Left cardiac atrium (tissue), 4 donors: ENCODE measurements at regions not wholly inside any gene's neighbourhood (a gene's known extent, or its start where the extent isn't known, plus 50 kb on each side); places are given as distances from the start of the nearest gene placed in this dataset.
A peak's percentile ranks its signal among the peaks of the same experiment; 100 is the strongest.

Source experiments
- ATAC-seq, 2 donors: fragments of 200-7000 bp; cut with Tn5 transposase; one replicate each; pipeline ENCODE4 v1.9.1; 2020; ENCODE audit warnings: mild to moderate bottlenecking in 2 of 2, moderate library complexity in 2 of 2
- DNase-seq: peaks from one replicate; pipeline ENCODE4 v3.0.0-alpha.2; 2020
- intact Hi-C, 2 donors: fragments of 100-400 bp; cut with DNase I; formaldehyde crosslinking; loops; one replicate each; pipeline versions ENCODE4 v1.14.1 to v1.15.1; 2022 to 2023
- donor health status: DM: no; HTN: yes; CAD: no.
- donor health status: DM: no; HTN: yes; CAD: no; lungs with severe emphysema.
- donor health status: DM: yes; HTN: yes; CAD: no.
- donor health status: Dilated cardiomyopathy.

DNA sequence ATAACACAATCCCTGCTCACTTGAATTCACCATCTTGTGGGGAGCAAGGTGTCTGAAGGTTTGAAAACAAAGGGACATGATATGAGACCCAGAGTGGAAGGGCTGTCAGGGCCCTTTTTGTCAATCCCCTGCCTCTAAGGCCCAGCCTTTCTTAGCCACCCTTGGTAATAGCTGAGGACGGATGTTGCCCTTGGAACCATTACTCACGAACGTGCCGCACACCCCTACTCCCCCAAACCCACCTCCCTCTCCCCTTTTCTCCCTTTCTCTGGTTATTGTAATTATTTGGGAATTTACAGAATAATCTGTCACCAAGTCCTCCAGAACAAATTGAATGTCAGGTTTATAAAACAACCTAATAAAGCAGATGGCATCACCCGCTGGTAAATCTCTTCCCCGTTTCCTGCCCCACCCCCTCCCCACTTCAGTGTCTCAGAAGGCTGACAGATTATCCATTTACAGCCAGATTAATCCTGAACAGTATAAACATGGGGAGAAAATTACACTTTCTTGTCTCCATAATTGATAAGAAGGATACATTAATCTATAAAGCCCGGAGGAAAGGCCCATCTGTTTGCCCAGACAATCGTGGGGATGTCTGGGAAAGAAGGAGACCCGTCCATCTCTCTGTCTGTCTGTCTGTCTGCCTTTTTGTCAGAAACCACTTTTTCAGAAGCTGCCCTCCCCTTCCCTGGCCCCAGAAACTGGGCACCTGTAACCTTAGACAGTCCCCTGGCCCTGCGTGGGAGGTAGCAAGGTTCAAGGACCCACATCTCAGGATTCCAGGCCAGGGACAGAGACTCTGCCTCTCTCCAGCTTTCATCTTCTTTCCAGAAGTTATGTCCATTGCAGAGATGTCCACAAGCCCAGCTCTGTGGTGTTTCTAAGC lies 60.6 kb upstream of the CD34 start:
- intact Hi-C loops: no loop called here
- no peak for ATAC-seq
- no peak for DNase-seq

DNA sequence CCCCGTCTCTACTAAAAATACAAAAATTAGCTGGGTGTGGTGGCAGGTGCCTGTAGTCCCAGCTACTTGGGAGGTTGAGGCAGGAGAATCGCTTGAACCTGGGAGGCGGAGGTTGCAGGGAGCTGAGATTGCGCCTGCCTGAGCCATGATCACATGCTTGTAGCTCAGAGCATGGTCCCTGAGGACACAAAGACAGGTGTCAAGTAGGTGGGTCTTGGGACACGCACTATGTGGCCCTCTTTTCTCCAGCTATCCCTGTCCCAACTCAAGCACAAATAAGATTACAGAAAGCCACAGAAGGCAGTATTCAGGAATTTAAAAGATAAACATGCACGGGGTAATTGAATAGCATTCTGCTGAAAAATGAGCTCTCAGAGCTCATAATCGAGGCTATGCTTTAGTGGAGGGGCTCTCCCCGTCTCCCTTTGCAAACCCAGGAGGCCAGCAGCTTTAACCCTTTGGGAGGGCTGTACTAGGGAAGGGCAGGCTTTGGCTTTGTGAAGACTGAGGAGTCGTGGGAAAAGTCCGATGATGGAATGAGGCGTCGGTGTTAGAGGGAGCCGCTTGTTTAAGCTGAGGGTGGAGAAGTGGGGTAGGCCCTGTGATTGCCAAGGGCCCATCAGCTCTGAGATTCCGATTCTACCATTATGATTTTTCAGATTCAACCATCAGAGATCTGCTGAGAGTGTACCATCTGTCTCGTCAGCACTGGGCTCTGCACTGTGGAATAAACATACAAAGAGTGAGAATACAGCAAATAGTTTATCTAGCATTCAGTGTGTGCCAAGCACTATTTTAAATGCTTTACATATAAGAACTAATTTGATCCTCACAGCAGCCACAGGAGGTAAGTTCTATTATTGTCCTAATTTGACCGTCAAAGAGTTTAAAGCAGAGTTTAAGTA lies 59.7 kb upstream of the CD34 start:
- ATAC-seq (no peak), DNase-seq (no peak)

GRCh38 chr1:207969528-207969927 lies 58.6 kb upstream of the CD34 start:
- DNase-seq: no peak
- intact Hi-C loops: no loop called here
- ATAC-seq: no peak

More for the DNA sequence above, 59.7 kb upstream of the CD34 start:
- intact Hi-C loops: no loop called here

DNA sequence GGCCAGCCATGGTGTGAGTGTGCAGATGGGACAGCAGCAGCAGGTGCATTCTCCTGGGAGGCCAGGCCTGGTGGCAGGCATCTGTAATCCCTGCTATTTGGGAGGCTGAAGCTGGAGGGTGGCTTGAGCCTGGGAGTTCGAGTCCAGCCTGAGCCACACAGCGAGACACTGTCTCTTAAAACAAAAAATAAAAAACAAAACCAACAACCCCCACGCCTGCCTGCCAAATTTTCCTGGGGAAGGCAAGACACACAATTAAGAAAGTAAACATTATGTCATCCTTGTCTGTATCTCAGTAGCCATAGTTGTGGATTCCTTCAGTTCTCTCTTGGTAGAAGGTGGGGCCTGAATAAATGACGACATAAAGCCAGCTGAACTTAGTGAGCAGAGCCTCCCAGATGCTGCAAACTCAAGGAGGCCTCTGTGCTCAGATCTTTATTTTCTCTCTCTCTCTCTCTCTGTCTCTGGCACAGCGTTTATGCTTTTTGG lies 57.6 kb upstream of the CD34 start:
- DNase-seq (no peak), ATAC-seq (peak in 1 of 2 donors; percentile 6)
- intact Hi-C loops: no loop called here

DNA sequence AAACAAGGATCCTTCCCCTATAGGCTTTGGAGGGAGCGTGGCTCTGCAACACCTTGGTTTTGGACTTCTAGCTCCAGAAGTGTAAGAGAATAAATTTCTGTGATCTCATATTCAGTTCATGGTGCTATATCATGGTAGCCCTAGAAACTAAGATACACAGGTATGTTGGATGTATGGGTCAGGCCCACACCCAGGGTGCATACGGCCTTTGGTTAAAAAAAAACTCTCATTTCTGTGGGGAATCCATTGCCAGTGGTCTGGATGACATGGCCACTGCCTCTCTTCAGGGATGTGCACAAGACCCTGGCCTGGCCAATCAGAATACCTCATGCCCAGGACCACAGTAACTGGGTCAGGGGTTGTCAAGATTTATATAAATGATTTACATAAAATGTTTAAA lies 56.8 kb upstream of the CD34 start:
- no peak for ATAC-seq
- intact Hi-C loops: loop anchor here in 1 of 2 donors (2.0 kb wide), 1 partner anchor 69 kb away; no protein-coding TSS in a partner anchor
- DNase-seq: no peak

- ATAC-seq: no peak
- intact Hi-C loops: loop anchor here in 1 of 2 donors (2.0 kb wide), 1 partner anchor 68 kb away; no protein-coding TSS in a partner anchor
- no peak for DNase-seq
Observed at GRCh38 chr1:207966521-207966920, 55.6 kb upstream of the CD34 start.

- no peak for DNase-seq
- intact Hi-C loops: loop anchor here in 1 of 2 donors (2.0 kb wide), 1 partner anchor 67 kb away; no protein-coding TSS in a partner anchor
- ATAC-seq: no peak
Observed at GRCh38 chr1:207965392-207966387, 54.8 kb upstream of the CD34 start.

DNA sequence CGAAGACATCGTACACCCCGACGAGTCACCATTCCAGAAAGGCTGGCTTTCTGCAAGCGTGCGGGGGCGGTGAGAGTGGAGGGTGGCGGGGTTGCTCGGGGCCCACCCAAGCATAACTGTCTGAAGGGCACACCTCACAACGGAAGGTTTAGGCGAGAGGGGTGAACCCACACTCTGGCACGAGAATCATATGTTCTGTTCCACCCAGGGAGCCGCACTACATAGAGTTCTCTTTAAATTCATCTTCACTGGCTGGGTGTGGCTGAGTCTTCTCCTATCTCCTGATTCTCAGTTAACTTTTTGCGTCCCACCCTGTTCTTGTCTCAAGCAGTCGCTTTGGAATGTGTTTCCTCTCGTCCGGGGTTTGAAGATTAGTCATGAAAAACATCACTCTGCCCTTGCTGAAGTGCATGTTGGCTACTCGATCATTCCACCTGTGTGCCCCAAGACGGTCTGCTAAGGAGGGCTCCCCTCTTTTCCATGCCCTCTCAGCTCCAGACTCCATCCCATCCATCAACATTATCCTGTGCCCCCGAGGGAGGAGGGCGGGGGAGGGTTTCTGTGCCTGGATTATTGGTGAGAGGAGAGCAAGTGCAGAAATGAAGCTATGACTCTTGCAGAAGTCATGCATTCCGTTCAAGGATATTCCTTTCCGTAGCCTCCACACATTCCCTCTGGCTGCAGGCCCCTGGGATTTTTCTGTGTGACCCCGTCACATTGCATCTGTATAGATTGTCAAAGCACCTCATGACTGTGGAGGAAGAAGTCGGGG lies 53.5 kb upstream of the CD34 start:
- ATAC-seq: peak in 1 of 2 donors; percentile 37
- no peak for DNase-seq
- intact Hi-C loops: loop anchor here (5.0 kb wide), 2 partner anchors 77 to 137 kb away; no protein-coding TSS in a partner anchor

GRCh38 chr1:207963427-207964194 lies 52.7 kb upstream of the CD34 start:
- peak; percentile 81 to 82 for ATAC-seq
- DNase-seq: peak; percentile 91
- intact Hi-C loops: loop anchor here (5.0 kb wide), 2 partner anchors 76 to 136 kb away; no protein-coding TSS in a partner anchor

DNA sequence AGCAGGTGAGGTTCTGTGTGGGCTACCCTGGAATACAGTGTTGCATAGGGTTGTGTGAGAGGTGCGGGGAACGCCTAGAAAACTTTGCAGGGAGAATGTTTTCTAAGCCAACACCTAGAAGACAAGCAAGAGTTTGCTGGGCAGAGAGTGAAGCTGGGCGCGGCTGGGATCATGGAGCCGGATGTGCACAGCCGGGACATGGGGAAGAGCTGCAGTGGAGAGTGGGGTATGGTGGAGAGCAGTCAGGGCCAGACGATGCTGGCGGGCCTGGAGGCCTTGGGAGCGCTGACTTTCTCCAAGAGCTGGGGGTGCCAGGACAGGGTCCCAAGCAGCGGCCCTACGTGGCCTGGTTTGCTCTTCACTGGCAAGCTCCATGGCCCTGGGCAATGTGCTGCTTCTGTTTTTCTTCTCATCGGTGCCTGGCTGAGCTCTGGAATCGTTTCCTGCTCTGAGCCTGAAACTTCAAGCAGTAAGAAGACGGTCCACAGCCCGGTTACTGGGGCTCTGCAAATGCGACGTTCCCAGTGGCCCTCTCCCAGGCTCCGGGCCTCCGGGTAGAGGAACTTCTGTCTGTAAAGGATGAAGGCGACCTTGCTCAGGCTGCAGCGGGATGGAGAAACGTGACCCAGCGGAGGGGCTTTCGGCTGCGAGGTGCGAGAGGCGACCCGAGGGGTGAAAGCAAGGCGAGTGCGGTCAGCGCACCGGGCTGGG lies 51.9 kb upstream of the CD34 start:
- DNase-seq (peak; percentile 64), ATAC-seq (peak; percentile 14 to 24)
- intact Hi-C loops: loop anchor here (5.0 kb wide), 2 partner anchors 76 to 136 kb away; no protein-coding TSS in a partner anchor
